HG03342 (cell line): ENCODE measurements at regions not wholly inside any gene's neighbourhood (a gene's known extent, or its start where the extent isn't known, plus 50 kb on each side); places are given as distances from the start of the nearest gene placed in this dataset.
"Not testable (repeated sequence)": the region's sequence is repeated elsewhere in the genome, so short reads cannot be mapped to it uniquely, and the experiment has no call there.

Experiments used
- ATAC-seq: cut with Tn5 transposase; IDR thresholded peaks from one replicate; pipeline ENCODE4 v1.9.1; 2021; ENCODE audit warnings: mild to moderate bottlenecking, moderate library complexity; ENCODE audit not compliant: unreplicated experiment

DNA sequence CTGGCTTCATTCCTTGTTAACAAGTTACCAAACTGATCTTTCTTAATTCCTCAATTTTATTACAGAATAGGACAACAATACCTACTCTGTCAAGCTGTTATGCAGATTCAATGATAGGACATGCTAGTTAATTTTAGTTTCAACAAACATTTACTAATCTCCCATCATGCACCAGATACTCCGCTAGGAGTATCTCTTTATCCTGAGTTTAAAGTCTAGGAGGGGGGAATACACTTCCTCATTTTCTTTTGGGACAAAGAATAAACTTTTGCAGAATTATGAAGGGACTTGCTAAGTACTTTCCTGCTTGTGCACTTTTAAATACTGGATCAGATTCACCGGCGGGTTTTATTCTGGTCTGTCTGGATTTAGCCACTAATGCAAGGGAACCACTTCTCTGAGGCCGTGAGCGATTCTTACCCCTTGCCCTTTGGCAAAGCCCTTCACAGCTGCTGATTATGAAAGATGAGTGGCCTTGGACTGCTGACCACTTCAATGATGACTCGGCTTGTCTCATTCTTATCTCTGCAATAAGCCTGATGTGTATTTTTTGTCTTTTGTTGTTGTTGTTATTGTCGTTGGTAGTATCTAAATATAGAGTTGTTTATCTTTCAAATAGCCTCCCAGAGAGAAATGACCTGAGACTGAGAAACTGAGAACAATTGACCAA, 73.9 kb downstream of the RMI1 start:
- no peak for ATAC-seq

DNA sequence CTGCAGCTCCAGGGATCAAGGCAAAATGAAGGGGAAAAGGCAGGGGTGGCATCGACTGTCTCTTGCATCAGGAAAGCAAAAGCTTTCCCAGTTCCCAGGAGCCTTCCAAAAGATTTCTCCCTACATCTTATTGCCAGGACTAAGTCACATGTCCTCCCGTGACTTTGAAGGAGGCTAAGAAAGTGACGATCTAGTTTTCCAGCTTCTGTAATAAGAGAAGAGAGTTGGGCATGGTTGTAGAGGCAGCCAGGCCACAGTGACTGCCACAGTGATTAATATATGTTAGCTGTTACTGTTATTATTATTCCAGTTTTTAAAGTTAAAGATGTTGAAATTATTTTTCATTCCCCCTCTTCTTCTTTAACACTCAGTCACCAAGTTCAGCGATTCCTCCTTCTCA, 77.1 kb downstream of the RMI1 start:
- no peak for ATAC-seq

DNA sequence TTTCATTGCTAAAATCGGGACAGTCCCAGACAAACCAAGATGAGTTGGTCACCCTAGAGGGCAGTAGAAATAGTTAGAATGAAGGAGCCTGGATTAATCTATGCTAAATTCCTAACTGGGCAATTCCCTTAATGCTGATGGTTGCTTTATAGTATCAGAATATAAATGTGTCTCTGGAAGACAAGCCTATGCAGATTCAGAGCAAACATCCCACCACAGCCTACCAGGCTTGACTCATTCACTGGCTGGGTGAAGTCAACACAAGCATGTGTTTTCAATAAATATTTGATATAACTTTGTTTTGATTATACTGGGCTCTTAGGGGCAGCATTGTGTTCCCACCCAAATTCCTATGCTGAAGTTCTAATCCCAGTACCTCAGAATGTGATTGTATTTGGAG, 79.3 kb downstream of the RMI1 start:
- no peak for ATAC-seq

DNA sequence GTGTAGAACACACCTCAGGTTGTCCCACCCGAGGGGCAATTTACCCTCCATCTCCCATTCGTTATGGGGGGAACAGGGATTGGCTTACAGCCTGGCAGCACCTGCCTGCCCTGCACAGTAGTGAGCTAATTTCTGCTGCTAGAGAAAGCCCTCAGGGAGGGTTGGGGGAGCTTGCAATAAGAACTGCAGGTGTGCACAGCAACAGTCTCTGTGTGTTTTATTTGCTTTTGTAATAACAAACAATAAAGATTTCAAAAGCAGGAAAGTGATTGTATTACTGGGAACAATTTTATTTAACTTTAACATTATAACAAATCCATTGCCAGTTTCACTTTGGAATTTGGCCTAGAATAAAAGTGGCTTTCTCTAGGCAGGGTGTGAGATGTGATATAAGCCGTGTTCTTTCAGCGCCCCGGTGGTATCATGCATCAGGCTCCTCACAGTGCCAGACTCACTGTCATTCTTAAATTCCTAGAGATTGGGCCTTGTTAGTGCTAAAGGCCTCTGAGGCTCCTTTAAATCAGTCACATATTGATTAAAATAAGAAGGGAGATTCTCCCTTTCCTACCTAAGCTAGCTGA, 81.1 kb downstream of the RMI1 start:
- ATAC-seq: no peak

DNA sequence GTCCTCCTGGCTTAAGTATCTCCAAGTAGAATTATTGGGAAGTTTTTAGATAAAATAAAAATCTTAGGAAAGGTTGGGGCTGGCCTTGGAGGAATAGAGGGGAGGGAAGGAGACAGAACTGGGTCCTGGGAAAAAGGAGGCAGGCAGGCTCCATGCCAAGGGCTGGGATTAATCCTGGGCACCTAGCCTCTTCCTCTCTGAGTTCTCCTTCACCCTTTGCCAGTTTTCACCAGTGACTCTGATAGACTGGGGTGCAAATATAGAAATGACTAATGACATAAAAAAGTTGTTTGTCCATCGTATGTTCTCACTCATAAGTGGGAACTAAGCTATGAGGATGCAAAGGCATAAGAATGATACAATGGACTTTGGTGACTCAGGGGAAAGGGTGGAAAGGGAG, 81.9 kb downstream of the RMI1 start:
- no peak for ATAC-seq

DNA sequence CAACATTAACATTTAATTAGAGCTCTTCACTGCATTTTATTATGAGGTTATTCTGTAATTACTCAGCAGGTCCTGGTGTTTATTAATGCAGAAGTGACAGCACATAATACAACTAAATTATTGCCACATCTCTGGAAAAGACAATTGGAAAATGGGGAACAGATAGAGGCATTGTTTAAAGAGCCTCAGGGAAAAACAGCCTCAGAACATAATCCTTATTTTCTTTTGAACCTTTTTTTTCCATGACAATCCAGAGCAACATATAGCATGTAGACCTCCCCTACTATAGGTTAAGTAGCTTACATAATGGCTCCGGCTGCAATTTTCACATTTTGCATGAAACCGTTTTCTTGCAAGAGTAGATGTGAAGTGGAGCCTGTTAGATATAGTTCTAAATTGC, 87.2 kb downstream of the RMI1 start:
- no peak for ATAC-seq

DNA sequence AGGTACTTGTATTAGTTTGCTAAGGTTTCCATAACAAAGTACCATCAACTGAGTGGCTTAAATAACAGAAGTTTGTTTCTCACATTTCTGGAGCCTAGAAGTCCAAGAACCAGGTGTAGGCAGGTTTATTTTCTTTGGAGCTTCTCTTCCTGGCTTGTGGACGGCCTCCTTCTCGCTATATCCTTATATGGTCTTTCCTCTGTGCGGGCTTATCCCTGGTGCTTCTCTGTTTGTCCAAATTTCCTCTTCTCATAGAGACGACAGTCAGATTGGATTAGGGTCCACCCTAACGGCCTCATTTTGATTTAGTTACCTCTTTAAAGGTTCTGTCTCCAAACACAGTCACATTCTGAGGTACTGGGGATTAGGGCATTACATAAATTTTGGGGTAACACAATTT, 88.3 kb downstream of the RMI1 start:
- ATAC-seq: no peak

DNA sequence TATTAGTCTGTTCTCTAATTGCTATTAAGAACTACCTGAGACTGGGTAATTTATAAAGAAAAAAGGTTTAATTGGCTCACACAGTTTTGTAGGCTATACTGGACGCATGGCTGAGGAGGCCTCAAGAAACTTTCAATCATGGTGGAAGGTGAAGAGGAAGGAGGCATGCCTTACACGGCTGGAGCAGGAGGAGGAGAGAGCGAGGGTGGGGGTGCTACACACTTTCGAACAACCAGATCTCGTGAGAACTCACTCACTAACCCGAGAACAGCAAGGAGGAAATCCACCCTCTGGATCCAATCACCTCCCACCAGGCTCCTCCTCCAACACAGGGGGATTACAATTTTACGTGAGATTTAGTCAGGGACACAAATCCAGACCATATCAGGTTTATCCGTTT, 90.0 kb downstream of the RMI1 start:
- no peak for ATAC-seq

DNA sequence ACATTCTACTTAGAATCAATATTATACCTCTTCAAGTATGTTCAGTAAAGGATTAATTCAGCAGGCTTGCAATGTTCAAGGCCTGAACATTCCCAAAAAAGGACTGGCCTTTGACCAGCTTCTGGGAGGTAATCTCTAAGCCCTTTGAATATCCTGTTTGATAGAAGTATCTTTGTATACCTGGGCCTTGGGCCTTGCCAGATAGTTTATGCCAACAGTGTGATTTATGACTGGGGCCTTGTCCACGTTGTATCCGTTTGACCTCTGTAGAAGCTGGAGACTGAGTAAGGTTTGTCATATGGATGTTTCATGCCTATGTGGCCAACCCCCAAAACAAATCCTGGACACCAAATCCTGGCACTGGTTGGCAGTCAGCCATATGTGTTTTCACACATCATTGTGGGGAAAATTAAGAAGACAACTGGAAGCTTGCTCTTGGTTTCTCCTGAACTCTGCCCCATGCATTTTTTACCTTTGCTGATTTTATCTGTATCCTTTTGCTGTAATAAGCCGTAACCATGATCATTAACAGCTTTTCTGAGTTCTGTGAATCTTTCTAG, 92.1 kb downstream of the RMI1 start:
- ATAC-seq: no peak

DNA sequence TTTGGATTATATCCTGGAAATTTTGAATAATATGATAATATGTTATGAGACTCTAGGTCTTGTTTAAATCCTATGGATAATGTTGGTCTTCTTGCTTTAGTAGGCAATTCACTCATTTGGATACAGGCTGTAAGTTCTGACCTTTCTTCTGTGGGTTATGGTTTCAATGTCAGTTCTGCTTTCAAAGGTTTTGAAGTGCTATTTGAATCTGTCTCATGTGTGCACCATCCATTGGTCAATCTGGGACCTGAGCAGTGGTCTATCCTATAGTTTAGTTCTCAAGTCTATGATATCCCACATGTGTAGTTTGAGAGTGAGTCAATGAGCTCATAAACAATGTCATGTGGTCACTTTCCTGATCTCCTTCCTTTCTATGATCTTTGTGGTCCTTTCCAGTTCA, 94.4 kb downstream of the RMI1 start:
- no peak for ATAC-seq

DNA sequence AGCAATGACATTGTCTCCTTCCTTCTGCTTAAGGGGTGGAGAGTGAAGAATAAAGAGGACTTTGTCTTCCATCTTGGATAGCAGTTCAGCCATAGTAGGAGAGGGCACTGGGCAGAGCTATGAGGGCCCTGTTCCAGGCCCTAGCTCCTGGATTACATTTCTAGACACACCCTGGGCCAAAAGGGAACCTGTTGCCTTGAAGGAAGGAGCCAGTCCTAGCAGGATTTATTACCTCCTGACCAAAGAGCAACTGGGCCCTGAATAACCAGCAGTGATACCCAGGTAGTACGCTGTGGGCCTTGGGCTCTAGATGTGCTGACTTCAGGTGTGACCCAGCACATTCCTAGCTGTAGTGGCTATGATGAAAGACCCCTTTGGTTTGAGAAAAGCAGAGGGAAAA, 95.8 kb downstream of the RMI1 start:
- ATAC-seq: no peak

DNA sequence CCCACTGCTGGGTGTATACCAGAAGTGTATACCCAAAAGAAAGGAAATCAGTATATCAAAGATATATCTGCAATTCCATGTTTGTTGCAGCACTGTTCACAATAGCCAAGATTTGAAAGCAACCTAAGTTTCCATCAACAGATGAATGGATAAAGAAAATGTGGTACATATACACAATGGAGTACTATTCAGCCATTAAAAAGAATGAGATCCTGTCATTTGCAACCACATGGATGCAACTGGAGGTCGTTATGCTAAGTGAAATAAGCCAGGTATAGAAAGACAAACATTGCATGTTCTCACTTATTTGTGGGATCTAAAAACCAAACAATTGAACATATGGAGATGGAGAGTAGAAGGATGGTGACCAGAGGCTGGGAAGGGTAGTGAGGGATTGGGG, 97.2 kb downstream of the RMI1 start:
- not testable (repeated sequence) for ATAC-seq

DNA sequence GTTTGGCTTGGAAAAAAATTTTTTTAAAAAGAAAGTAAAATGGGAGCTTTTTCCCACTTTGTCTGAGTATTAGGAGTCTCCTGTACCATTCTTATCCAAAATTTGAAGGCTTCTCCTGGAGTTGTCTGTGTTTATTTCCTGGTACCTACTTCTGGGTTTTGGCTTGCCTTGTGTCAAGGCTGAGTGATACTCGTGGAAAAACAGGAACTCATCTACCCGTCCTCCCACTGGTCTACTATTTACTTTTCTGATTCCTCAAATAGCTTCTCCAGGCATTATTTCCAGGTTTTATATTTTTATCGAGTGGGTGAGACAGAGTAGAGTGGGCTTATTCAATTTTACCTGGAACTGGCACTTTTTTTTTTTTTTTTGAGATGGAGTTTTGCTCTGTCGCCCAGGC, 99.4 kb downstream of the RMI1 start:
- no peak for ATAC-seq

DNA sequence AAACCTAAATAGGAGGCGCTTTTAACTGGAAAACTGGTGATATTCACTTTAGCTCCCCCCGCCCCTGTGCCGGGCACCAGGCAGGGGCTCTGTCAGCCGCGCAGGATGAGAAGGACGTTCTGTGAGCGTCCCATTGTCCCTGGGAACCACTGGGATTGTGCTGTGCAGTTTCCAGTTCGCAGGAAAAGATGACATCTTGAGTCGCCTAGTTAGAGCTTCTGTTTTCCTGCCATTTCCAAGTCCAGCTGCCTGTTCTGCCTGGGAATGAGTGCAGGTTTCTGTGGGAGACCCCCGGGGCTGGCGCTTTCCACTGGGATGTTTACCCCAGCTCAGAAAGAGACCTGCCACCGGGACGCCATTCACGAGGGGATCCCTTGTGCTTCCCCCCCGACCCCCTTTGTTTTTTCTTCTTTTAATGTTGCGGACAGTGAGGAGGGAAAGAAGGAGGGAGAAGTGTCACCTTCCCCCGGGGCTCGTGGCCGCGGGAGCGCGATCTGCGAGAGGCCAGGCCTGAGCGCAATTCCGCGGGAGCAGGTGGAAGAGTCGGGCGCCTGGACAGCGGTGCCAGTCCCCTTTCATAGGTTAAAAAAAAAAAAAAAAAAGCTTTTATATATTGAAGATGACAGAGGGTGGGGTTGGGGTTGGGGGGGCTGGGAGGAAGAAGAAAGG, 121.5 kb downstream of the RMI1 start:
- ATAC-seq: no peak

DNA sequence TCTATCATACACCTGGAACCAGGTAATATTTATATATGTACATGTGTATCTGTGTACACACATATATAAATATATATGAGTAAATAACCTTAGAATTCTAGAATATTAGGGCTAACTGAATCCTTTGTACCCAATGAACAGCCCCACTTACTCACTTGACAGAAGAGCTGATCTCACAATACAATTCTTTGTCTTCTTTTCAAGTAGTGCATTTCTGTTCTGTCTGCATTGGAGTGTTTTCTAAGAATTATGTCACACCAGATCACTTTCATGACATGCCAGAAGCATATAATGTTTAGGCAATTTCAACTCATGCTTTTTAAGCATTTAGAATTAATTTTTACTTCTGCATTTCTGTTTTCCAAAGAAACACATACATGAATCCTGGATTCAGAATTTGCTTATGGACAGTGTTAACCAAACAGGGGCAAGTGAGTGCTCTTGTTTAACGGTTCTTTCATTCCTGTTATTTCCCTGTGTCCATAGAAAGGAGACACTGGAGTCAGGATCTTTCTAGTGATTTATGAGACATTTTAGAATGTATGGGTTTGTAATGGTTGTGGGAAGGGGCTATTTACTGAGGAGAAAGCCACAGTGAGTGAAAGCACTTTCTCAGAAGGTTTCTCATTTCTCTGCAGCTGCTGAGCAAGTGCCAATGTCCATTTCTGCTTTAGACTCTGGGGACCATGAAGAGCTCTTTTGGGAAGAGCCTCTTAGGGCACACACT, 123.2 kb downstream of the RMI1 start:
- no peak for ATAC-seq

DNA sequence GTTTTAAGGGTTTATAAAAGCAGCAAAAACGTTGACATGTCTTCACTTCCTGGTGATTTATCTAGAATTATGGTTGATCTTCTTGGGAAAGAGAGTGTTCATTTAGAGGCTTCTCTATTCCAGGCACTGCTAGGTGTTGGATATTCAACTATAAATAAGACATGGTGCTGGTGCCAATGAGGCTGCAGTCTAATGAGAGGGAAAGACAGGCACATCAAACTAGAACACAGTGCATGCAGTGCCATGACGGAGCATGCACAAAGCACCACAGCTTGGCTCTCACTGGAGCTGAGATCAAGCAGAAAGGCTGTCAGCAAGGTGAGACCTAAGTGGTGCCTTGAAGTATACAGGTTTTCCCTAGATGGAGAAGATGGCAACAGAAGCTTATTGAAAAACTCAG, 126.5 kb downstream of the RMI1 start:
- no peak for ATAC-seq

DNA sequence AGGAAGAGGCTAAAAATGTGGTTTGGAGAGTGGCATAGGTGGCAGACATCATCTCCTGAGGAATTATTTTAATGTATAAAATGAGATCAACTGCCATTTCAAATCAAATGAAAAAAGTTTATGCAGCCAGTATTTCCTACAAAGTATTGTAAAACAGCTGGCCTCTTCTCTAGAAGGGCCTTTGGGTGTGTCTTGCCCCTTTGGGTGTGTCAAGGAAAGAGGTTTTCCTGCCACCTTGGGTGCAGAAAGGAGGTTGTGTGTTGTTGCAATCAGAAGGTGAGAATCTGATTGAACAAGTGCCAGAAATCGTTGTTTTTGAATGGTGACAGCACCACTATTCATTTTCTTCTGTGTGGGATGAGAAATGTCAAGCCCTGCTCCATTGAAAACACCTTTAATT, 127.4 kb downstream of the RMI1 start:
- ATAC-seq: no peak

DNA sequence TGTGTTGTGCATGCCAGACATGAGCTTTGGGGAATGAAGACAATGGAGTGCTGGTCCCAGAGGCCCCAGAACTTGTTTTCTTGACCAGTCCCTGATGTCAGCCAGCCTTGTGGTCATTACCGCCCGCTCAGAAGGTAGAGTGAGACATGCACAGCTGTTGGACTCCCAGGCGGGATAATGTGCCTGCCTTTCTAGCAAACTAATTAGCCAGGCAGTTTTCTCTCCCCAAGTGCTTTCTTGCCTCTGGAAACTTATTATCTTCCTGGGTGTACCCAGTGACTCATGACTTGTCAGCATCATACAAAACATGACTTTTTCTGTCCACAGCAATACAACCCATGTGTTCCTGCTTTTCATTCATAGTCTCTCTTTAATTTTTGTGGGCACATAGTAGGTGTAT, 131.1 kb downstream of the RMI1 start:
- ATAC-seq: no peak

DNA sequence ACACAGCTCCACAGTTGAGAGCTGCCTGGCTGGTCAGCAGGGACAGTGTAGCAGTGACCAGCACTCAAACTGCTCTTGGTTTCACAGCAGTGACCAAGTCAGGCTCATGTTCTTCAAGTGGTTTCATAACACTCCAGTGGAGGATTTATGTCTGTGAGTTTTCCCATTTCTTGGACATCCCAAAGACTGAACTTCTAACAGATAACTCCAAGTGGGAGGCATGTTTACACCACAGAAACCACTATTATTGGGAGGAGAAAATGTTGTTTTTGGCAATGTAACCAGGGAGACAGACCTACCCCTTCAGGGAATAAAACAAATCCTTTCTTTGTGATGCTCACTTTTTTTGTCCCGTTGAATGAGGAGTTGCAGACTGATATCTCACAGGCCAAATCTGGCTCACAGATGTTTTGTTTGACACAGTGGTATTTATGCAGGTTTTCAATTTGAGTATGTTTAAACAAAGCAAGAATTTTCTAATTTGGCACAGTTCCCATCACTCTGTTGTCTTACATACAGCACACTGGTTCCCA, 141.5 kb downstream of the RMI1 start:
- ATAC-seq: no peak

DNA sequence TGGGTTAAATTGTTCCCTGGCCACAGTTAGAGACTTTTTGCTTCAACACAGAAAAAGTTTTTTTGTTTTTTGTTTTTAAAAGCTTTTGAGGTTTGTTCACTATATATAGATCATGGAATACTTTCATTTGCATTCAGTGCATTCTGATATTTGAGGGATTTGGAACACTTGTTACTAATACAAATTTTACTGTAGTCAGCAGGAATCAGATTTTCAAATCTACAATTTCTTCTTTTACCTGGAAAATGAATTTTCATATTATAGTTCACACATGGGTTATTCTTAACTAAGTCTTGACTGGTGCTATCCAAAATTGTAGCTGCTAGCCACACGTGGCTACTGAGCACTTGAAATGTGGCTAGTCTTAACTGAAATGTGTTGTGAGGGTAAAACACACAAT, 142.0 kb downstream of the RMI1 start:
- ATAC-seq: no peak

DNA sequence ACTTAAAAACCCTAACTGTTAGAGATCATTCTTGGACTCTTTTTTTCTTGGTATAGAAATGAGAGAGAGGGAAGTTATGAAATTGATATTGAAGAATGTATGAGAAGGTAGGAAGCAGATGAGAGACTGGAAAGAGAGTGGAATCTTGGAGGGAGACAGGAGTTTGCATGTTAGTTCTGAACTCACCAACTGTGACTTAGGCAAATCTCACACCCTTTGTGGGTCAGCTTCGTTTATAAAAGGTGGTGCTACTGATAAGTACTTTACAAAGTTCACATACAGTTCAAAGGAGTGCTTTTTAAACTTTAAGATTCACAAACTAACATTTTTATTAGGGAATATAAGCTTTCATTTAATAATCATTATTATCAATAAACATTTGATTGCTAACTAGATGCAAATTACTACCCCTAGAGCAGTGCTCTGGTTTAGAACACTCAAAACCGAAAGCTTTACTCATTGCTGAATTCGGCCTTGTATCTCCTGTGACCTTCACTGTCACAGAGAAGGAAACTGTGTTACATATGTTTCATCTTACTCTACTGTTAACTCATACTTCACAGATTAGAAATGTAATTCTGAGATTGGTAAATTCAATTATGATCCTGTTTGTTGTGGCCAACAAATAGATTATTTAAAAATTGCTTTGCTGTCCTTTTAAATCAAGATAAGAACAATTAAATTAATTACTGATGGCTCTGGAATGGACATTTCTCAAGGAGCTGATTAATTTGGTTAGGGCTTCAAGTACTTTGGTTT, 143.2 kb downstream of the RMI1 start:
- ATAC-seq: peak; percentile 98
